DMS79 (cell line): ENCODE measurements at regions not wholly inside any gene's neighbourhood (a gene's known extent, or its start where the extent isn't known, plus 50 kb on each side); places are given as distances from the start of the nearest gene placed in this dataset.
"Not testable (repeated sequence)": the region's sequence is repeated elsewhere in the genome, so short reads cannot be mapped to it uniquely, and the experiment has no call there.

ENCODE experiments used
- DNase-seq: peaks from one replicate; lab custom pipeline; 2025; lab: John Stamatoyannopoulos, UW

GRCh38 chr7:150193866-150194265, 129.3 kb upstream of the LRRC61 start:
- not testable (repeated sequence) for DNase-seq
